Hepatocyte (in vitro differentiated cells): ENCODE measurements at regions not wholly inside any gene's neighbourhood (a gene's known extent, or its start where the extent isn't known, plus 50 kb on each side); places are given as distances from the start of the nearest gene placed in this dataset.
"Not testable (repeated sequence)": the region's sequence is repeated elsewhere in the genome, so short reads cannot be mapped to it uniquely, and the experiment has no call there.

Experiments
- DNase-seq: peaks from one replicate; pipeline ENCODE4 v3.0.0-alpha.2; 2016; ENCODE audit warnings: low spot score
- H2AFZ ChIP-seq: fragments of 200-600 bp; sonication (generic); 2 replicates; pipeline ENCODE4 v1.6.0; 2016; ENCODE audit warnings: antibody characterized with exemption, mild to moderate bottlenecking
- H3K27ac ChIP-seq: fragments of 200-600 bp; sonication (generic); 2 replicates; pipeline ENCODE4 v1.5.1; 2016; ENCODE audit warnings: mild to moderate bottlenecking
- H3K27me3 ChIP-seq: fragments of 200-600 bp; sonication (generic); 2 replicates; pipeline ENCODE4 v1.6.1; 2016
- H3K36me3 ChIP-seq: fragments of 200-600 bp; sonication (generic); replicated peaks from 2 replicates; pipeline ENCODE4 v1.5.1; 2016; ENCODE audit warnings: low read depth; ENCODE audit not compliant: insufficient read depth
- H3K4me1 ChIP-seq: fragments of 200-600 bp; sonication (generic); 2 replicates; pipeline ENCODE4 v1.5.1; 2016; ENCODE audit warnings: mild to moderate bottlenecking, moderate library complexity; ENCODE audit not compliant: insufficient read depth
- H3K4me2 ChIP-seq: fragments of 200-600 bp; sonication (generic); 2 replicates; pipeline ENCODE4 v1.6.0; 2016
- H3K4me3 ChIP-seq: fragments of 200-600 bp; sonication (generic); 2 replicates; pipeline ENCODE4 v1.5.1; 2016; ENCODE audit warnings: mild to moderate bottlenecking
- H3K79me2 ChIP-seq: fragments of 200-600 bp; sonication (generic); 2 replicates; pipeline ENCODE4 v1.6.0; 2017; ENCODE audit warnings: mild to moderate bottlenecking
- H3K9me2 ChIP-seq: fragments of 200-600 bp; sonication (generic); replicated peaks from 2 replicates; pipeline ENCODE4 v1.6.0; 2017; ENCODE audit warnings: mild to moderate bottlenecking; ENCODE audit not compliant: insufficient read depth
- H3K9me3 ChIP-seq: fragments of 200-600 bp; sonication (generic); 2 replicates; pipeline ENCODE4 v1.5.1; 2016; ENCODE audit warnings: low read depth, mild to moderate bottlenecking
- H4K20me1 ChIP-seq: fragments of 200-600 bp; sonication (generic); 2 replicates; pipeline ENCODE4 v1.6.0; 2016; ENCODE audit warnings: mild to moderate bottlenecking; ENCODE audit not compliant: insufficient read depth, poor library complexity, severe bottlenecking
- CTCF ChIP-seq: fragments of 200-600 bp; sonication (generic); IDR thresholded peaks from 2 replicates; pipeline ENCODE4 v1.5.1; 2016; ENCODE audit warnings: antibody characterized with exemption, mild to moderate bottlenecking; ENCODE audit not compliant: poor library complexity
- EZH2 ChIP-seq: fragments of 200-600 bp; sonication (generic); IDR thresholded peaks from 2 replicates; pipeline ENCODE4 v1.6.1; 2016; ENCODE audit warnings: antibody characterized with exemption, mild to moderate bottlenecking, borderline replicate concordance
- EZH2phosphoT487 ChIP-seq: fragments of 200-600 bp; sonication (generic); IDR thresholded peaks from one replicate; pipeline ENCODE4 v1.6.1; 2018; ENCODE audit warnings: antibody characterized with exemption, mild to moderate bottlenecking, low read depth, moderate library complexity; ENCODE audit not compliant: unreplicated experiment, severe bottlenecking
- WGBS: methylation state at CpG from one replicate; pipeline ENCODE4 v1.1.6; 2016; ENCODE audit warnings: low lambda C conversion rate; ENCODE audit errors: missing lambda C conversion rate; 5-methylcytosine and 5-hydroxymethylcytosine counted together

GRCh38 chr15:92848464-92848851 lies 51.7 kb upstream of the CHD2 start:
- Histone ChIP-seq H3K4me2 (no peak overlapping the region), H3K4me1 (no peaks in the 10 kb centered on the region)

GRCh38 chr15:92848852-92849598 lies 51.1 kb upstream of the CHD2 start:
- Histone ChIP-seq H3K27me3 (no peaks in the 10 kb centered on the region), H3K9me2 (no peaks in the 10 kb centered on the region), H3K4me3 (no peak overlapping the region), H3K36me3 (no peaks in the 10 kb centered on the region), H4K20me1 (no peaks in the 10 kb centered on the region), H3K4me2 (no peak overlapping the region), H2AFZ (no peak overlapping the region), H3K9me3 (no peaks in the 10 kb centered on the region), H3K27ac (no peak overlapping the region), H3K79me2 (no peaks in the 10 kb centered on the region), H3K4me1 (no peaks in the 10 kb centered on the region)
- no peak for DNase-seq
- WGBS, result 74% methylated on average over 13 of the region's 13 CpGs
- TF ChIP-seq EZH2 (no peak), EZH2phosphoT487 (no peak), CTCF (no peak)

More at GRCh38 chr15:92848464-92848851, 51.7 kb upstream of the CHD2 start:
- no peaks in the 10 kb centered on the region for H3K27me3 ChIP-seq
- no peak overlapping the region for H2AFZ ChIP-seq
- H3K27ac ChIP-seq, result no peak overlapping the region
- H4K20me1 ChIP-seq, result no peaks in the 10 kb centered on the region
- no peaks in the 10 kb centered on the region for H3K9me3 ChIP-seq
- no peaks in the 10 kb centered on the region for H3K79me2 ChIP-seq
- H3K4me3 ChIP-seq, result no peak overlapping the region
- TF ChIP-seq EZH2 (no peak), EZH2phosphoT487 (no peak), CTCF (no peak)
- DNase-seq, result no peak
- H3K9me2 ChIP-seq, result no peaks in the 10 kb centered on the region
- WGBS, result 92% methylated on average over 7 of the region's 7 CpGs
- no peaks in the 10 kb centered on the region for H3K36me3 ChIP-seq

- not testable (repeated sequence) for H3K79me2 ChIP-seq, H3K4me2 ChIP-seq, H3K36me3 ChIP-seq, H3K9me2 ChIP-seq, H2AFZ ChIP-seq, H3K27ac ChIP-seq, DNase-seq, H3K4me3 ChIP-seq, H4K20me1 ChIP-seq, H3K9me3 ChIP-seq, H3K27me3 ChIP-seq, H3K4me1 ChIP-seq
- 96% methylated on average over 3 of the region's 3 CpGs for WGBS
Measured at GRCh38 chr15:92850218-92850617, 49.9 kb upstream of the CHD2 start.
